HL-60 (cell line): ENCODE measurements at regions not wholly inside any gene's neighbourhood (a gene's known extent, or its start where the extent isn't known, plus 50 kb on each side); places are given as distances from the start of the nearest gene placed in this dataset.
"Not testable (repeated sequence)": the region's sequence is repeated elsewhere in the genome, so short reads cannot be mapped to it uniquely, and the experiment has no call there.

Source experiments
- CTCF ChIP-seq: IDR thresholded peaks from one replicate; pipeline ENCODE4 v1.5.1; 2011; ENCODE audit warnings: low read length, control low read depth, inconsistent platforms; ENCODE audit not compliant: insufficient read depth
- GABPA ChIP-seq: IDR thresholded peaks from 2 replicates; pipeline ENCODE4 v1.6.1; 2012; ENCODE audit warnings: low read depth
- POLR2AphosphoS5 ChIP-seq: IDR thresholded peaks from 2 replicates; pipeline ENCODE4 v1.6.1; 2012; ENCODE audit warnings: low read depth
- REST ChIP-seq: IDR thresholded peaks from 2 replicates; pipeline ENCODE4 v1.6.1; 2012; ENCODE audit warnings: low read depth; ENCODE audit not compliant: insufficient replicate concordance
- SPI1 ChIP-seq: IDR thresholded peaks from 2 replicates; pipeline ENCODE4 v1.6.1; 2012; ENCODE audit warnings: low read depth, mild to moderate bottlenecking, borderline replicate concordance

- TF ChIP-seq REST, POLR2AphosphoS5, GABPA, CTCF, SPI1: not testable (repeated sequence)
These were observed 431.6 kb downstream of the GBE1 start for GRCh38 chr3:81329835-81330234.
